ENCODE measurements at regions not wholly inside any gene's neighbourhood (a gene's known extent, or its start where the extent isn't known, plus 50 kb on each side); places are given as distances from the start of the nearest gene placed in this dataset.

GRCh38 chr5:30933599-30933998 lies 259.9 kb upstream of the CDH6 start:
- Histone ChIP-seq H3K4me1 (ENCODE audit: insufficient read depth, low read length) (peaks cover 4% of the 10 kb centered on the region; the same call in 1 of the 2 replicates), H2BK5ac (ENCODE audit: insufficient read length, low read length) (no peak overlapping the region), H3K27me3 (ENCODE audit: insufficient read depth, low read length) (no peaks in the 10 kb centered on the region), H3K9me3 (ENCODE audit: control insufficient read depth, low read depth, low read length) (no peaks in the 10 kb centered on the region), H3K4ac (ENCODE audit: low read depth, low read length) (no peak overlapping the region), H4K8ac (replicated peaks; ENCODE audit: insufficient read length, low read depth, low read length) (no peak overlapping the region), H3K14ac (ENCODE audit: insufficient read depth, low read length) (no peak overlapping the region), H3K9ac (ENCODE audit: extremely low read depth, insufficient read length, low read length) (no peak overlapping the region), H2BK20ac (ENCODE audit: low read depth, low read length, poor library complexity, severe bottlenecking) (no peak overlapping the region), H2BK120ac (ENCODE audit: low read depth, low read length, poor library complexity, severe bottlenecking) (no peak overlapping the region), H3K23ac (ENCODE audit: insufficient read length, low read depth, low read length) (no peak overlapping the region), H2AFZ (ENCODE audit: low read length) (no peak overlapping the region), H3K27ac (ENCODE audit: insufficient read length, low read depth, low read length) (no peak overlapping the region), H3T11ph (ENCODE audit: low read length) (no peak overlapping the region), H3K18ac (ENCODE audit: insufficient read length, low read depth, low read length) (no peak overlapping the region), H2BK12ac (ENCODE audit: insufficient read length, low read depth, low read length) (no peak overlapping the region), H4K91ac (ENCODE audit: insufficient read length, low read depth, low read length) (no peak overlapping the region), H3K79me1 (ENCODE audit: insufficient read depth, low read depth, low read length, poor library complexity, severe bottlenecking) (no peaks in the 10 kb centered on the region), H4K20me1 (ENCODE audit: control insufficient read depth, insufficient read depth, insufficient read length) (no peaks in the 10 kb centered on the region), H3K4me2 (ENCODE audit: insufficient read depth, insufficient read length, low read length) (no peak overlapping the region), H2AK5ac (ENCODE audit: insufficient read length, low read length) (no peak overlapping the region), H3K56ac (ENCODE audit: insufficient read length, low read depth, low read length) (no peak overlapping the region), H4K5ac (ENCODE audit: insufficient read length, low read depth, low read length) (no peak overlapping the region), H2BK15ac (ENCODE audit: low read depth, low read length) (no peak overlapping the region), H3K23me2 (ENCODE audit: insufficient read length, low read depth, low read length, poor library complexity, severe bottlenecking) (no peaks in the 10 kb centered on the region), H3K79me2 (ENCODE audit: insufficient read depth, low read length) (no peaks in the 10 kb centered on the region)
- peaks cover 17 to 18% of the 10 kb centered on the region in 2 experiments for H3K4me1 Mint-ChIP-seq
- no peak for DNase-seq
- no peak overlapping the region for H3K4me3 Mint-ChIP-seq
- no peaks in the 10 kb centered on the region for H3K36me3 Mint-ChIP-seq (ENCODE audit: insufficient read depth in 1 of 3, low read depth in 3 of 3)
- no peak overlapping the region for H3K27ac Mint-ChIP-seq
- no peaks in the 10 kb centered on the region for H3K9me3 Mint-ChIP-seq
- no peaks in the 10 kb centered on the region for H3K27me3 Mint-ChIP-seq (ENCODE audit: low read depth)
- no CpG with 5 or more reads among the region's 4 CpGs for WGBS (ENCODE audit: extremely low coverage, insufficient read length, low lambda C conversion rate)
- no peak for TF ChIP-seq CTCF (conservative IDR thresholded peaks at IDR 0.05)

Data from H9 (cell line).